GM12878 (cell line): ENCODE measurements at regions not wholly inside any gene's neighbourhood (a gene's known extent, or its start where the extent isn't known, plus 50 kb on each side); places are given as distances from the start of the nearest gene placed in this dataset.

ENCODE experiments used
- ATAC-seq: fragments of 200-7000 bp; cut with Tn5 transposase; 3 replicates; pipeline ENCODE4 v1.9.1; 2020; ENCODE audit warnings: mild to moderate bottlenecking, moderate library complexity
- BruUV-seq: library from RNA; stranded (reverse); fragments of 400-500 nt; replicated peaks from 2 replicates; lab custom pipeline; 2021; lab: Mats Ljungman, UMichigan
- CTCF ChIA-PET: fragments of 300-600 bp; sonication (Branson Sonifier 250); formaldehyde crosslinking; extraction: SDS; loops from one replicate; lab custom pipeline; 2021; ENCODE audit warnings: inconsistent platforms; lab: Yijun Ruan, JAX
- POLR2A ChIA-PET: fragments of 350-600 bp; formaldehyde crosslinking; extraction: SDS; loops from one replicate; lab custom pipeline; 2021; ENCODE audit warnings: inconsistent platforms; lab: Charles Lee
- RAD21 ChIA-PET: fragments of 300-600 bp; sonication (Branson Sonifier 250); formaldehyde crosslinking; loops from one replicate; lab custom pipeline; 2023; ENCODE audit warnings: antibody characterized with exemption; ENCODE audit not compliant: unreplicated experiment; lab: Charles Lee
- SMC1A ChIA-PET: fragments of 300-600 bp; sonication (Branson Sonifier 250); formaldehyde crosslinking; loops from one replicate; lab custom pipeline; 2023; ENCODE audit not compliant: unreplicated experiment, uncharacterized antibody; lab: Charles Lee
- DNase-seq: peaks from one replicate; pipeline ENCODE4 v3.0.0-alpha.2; 2011; ENCODE audit warnings: low read depth, low spot score
- FAIRE-seq: peaks from 3 replicates; lab custom pipeline; 2011; peaks lifted over from hg19 to GRCh38; lab: Jason Lieb, UNC
- H2AFZ ChIP-seq: 2 replicates; pipeline ENCODE4 v1.6.0; 2011; ENCODE audit warnings: low read depth, low read length, control low read depth; ENCODE audit not compliant: control insufficient read depth
- H3K27ac ChIP-seq: 2 replicates; pipeline ENCODE4 v1.5.1; 2011; ENCODE audit warnings: control low read depth; ENCODE audit not compliant: control insufficient read depth, insufficient read depth
- H3K27me3 ChIP-seq, 2 experiments: replicated peaks in 1 of 2; 2 replicates each; pipeline versions ENCODE4 v1.6.0 to v1.6.1; 2011; ENCODE audit warnings: low read length in 1 of 2; ENCODE audit not compliant: control insufficient read depth in 2 of 2, insufficient read depth in 2 of 2
- H3K36me3 ChIP-seq, 2 experiments: 2 replicates each; pipeline ENCODE4 v1.5.1; 2011; ENCODE audit warnings: low read length in 1 of 2; ENCODE audit not compliant: control insufficient read depth in 2 of 2, insufficient read depth in 2 of 2
- H3K4me1 ChIP-seq: 2 replicates; pipeline ENCODE4 v1.6.1; 2011; ENCODE audit warnings: mild to moderate bottlenecking, low read length, moderate library complexity, mixed read lengths; ENCODE audit not compliant: control insufficient read depth, insufficient read depth
- H3K4me2 ChIP-seq: 2 replicates; pipeline ENCODE4 v1.6.0; 2011; ENCODE audit warnings: control low read depth; ENCODE audit not compliant: control insufficient read depth, insufficient read depth
- H3K4me3 ChIP-seq: fragments of 200-600 bp; sonication (generic); 2 replicates; pipeline ENCODE4 v1.5.1; 2016
- H3K79me2 ChIP-seq: 2 replicates; pipeline ENCODE4 v1.6.0; 2011; ENCODE audit warnings: low read length; ENCODE audit not compliant: control insufficient read depth, insufficient read depth
- H3K9ac ChIP-seq: 2 replicates; pipeline ENCODE4 v1.8.0; 2011; ENCODE audit warnings: low read length, control low read depth, mixed read lengths; ENCODE audit not compliant: control insufficient read depth, insufficient read depth
- H3K9me3 ChIP-seq: replicated peaks from 3 replicates; pipeline ENCODE4 v1.5.1; 2011; ENCODE audit warnings: mild to moderate bottlenecking, low read length; ENCODE audit not compliant: control insufficient read depth, insufficient read depth
- H4K20me1 ChIP-seq: 2 replicates; pipeline ENCODE4 v1.6.0; 2011; ENCODE audit not compliant: control insufficient read depth, insufficient read depth
- BRCA1 ChIP-seq: IDR thresholded peaks from 2 replicates; pipeline ENCODE4 v1.6.1; 2011; ENCODE audit warnings: low read depth, low read length, improper control_type of control experiment
- CHD2 ChIP-seq: IDR thresholded peaks from 2 replicates; pipeline ENCODE4 v1.6.1; 2011; ENCODE audit warnings: low read depth, low read length, improper control_type of control experiment, borderline replicate concordance
- MTA2 ChIP-seq: fragments of 450-650 bp; IDR thresholded peaks from 2 replicates; pipeline ENCODE4 v1.6.1; 2016; ENCODE audit warnings: low read depth, mild to moderate bottlenecking, moderate library complexity
- MXI1 ChIP-seq: fragments of 150-350 bp; IDR thresholded peaks from 2 replicates; pipeline ENCODE4 v1.6.1; 2011; ENCODE audit warnings: low read depth, mild to moderate bottlenecking, inconsistent platforms, low read length, improper control_type of control experiment
- MYB ChIP-seq: fragments of 150-350 bp; IDR thresholded peaks from 2 replicates; pipeline ENCODE4 v1.6.1; 2014; ENCODE audit warnings: mild to moderate bottlenecking, low read depth, low read length, borderline replicate concordance
- NFIC ChIP-seq: IDR thresholded peaks from 2 replicates; pipeline ENCODE4 v1.6.1; 2012; ENCODE audit warnings: low read depth, mild to moderate bottlenecking, inconsistent platforms, low read length, moderate library complexity
- NR2C2 ChIP-seq: IDR thresholded peaks from 2 replicates; pipeline ENCODE4 v1.6.1; 2011; ENCODE audit warnings: borderline replicate concordance, low read depth; ENCODE audit not compliant: control insufficient read depth, insufficient read length
- RAD51 ChIP-seq: fragments of 450-650 bp; IDR thresholded peaks from 2 replicates; pipeline ENCODE4 v1.6.1; 2016; ENCODE audit warnings: moderate library complexity, mild to moderate bottlenecking, inconsistent platforms
- SREBF2 ChIP-seq: IDR thresholded peaks from 2 replicates; pipeline ENCODE4 v1.6.1; 2012; ENCODE audit warnings: mild to moderate bottlenecking, low read length
- ZNF384 ChIP-seq: IDR thresholded peaks from 2 replicates; pipeline ENCODE4 v1.6.1; 2012; ENCODE audit warnings: low read depth, mild to moderate bottlenecking, low read length, improper control_type of control experiment, borderline replicate concordance
- WGBS: methylation state at CpG from one replicate; pipeline ENCODE4 v1.1.6; 2016; ENCODE audit warnings: low lambda C conversion rate; ENCODE audit not compliant: insufficient replicate concordance, insufficient coverage; ENCODE audit errors: missing lambda C conversion rate; 5-methylcytosine and 5-hydroxymethylcytosine counted together
- in situ Hi-C: fragments of 300-500 bp; cut with MboI; formaldehyde crosslinking; loops from 9 replicates; pipeline ENCODE4 v1.14.3; 2018; ENCODE audit warnings: mixed read lengths
- intact Hi-C: fragments of 100-400 bp; cut with micrococcal nuclease; formaldehyde crosslinking; loops from one replicate; pipeline ENCODE4 v1.14.2; 2022; ENCODE audit not compliant: unreplicated experiment
- TF ChIP-seq, protein P1 (sequence below): fragments of 450-650 bp; IDR thresholded peaks from 2 replicates; pipeline ENCODE4 v1.6.1; 2016; ENCODE audit warnings: mild to moderate bottlenecking
- TF ChIP-seq, protein P2 (sequence below): fragments of 450-650 bp; IDR thresholded peaks from 2 replicates; pipeline ENCODE4 v1.6.1; 2017; ENCODE audit warnings: mild to moderate bottlenecking, moderate library complexity
- TF ChIP-seq, protein P3 (sequence below): fragments of 150-350 bp; IDR thresholded peaks from 2 replicates; pipeline ENCODE4 v1.6.1; 2016; ENCODE audit warnings: low read depth, low read length
- TF ChIP-seq, protein P4 (sequence below): IDR thresholded peaks from 2 replicates; pipeline ENCODE4 v1.6.1; 2012; ENCODE audit warnings: low read depth, low read length, improper control_type of control experiment
- TF ChIP-seq, protein P5 (sequence below): fragments of 450-650 bp; IDR thresholded peaks from 2 replicates; pipeline ENCODE4 v1.6.1; 2017; ENCODE audit warnings: borderline replicate concordance

DNA sequence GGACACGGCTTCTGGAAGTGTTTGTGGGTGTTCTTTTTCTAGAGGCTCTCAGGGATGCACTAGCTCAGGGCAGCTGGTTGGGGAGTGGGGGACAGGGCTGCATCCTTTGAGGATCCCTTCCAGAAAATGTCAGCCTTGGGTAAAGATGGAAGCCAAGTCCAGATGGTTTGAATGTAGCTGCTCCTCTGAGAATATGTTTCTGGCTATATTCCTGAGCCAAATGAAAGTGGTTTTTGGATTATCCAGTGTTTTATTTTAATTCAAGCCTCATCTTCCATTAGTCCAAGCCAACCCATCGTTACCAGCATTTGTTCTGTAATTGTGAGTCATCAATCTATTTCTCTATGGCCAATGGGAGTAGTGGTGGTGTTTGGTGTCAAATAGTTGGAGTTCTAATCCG is 70.4 kb downstream of the SPRY4 start:
- no peaks in the 10 kb centered on the region; a peak in 1 of 4 replicates for H3K27me3 ChIP-seq
- CTCF ChIA-PET = interaction anchor here (0.6 kb wide), 1 partner anchor 68 kb away, joined by 3 read pairs; no protein-coding TSS in a partner anchor
- POLR2A ChIA-PET = no interaction called here
- FAIRE-seq (no peak), DNase-seq (no peak), ATAC-seq (no peak)
- no peak overlapping the region for H2AFZ ChIP-seq
- intact Hi-C loops = no loop called here
- in situ Hi-C loops = no loop called here
- no TSS peak for BruUV-seq
- H3K4me3 ChIP-seq = no peak overlapping the region
- H4K20me1 ChIP-seq = no peaks in the 10 kb centered on the region
- H3K27ac ChIP-seq = no peak overlapping the region
- H3K9ac ChIP-seq = no peak overlapping the region
- 43% methylated on average over 3 of the region's 3 CpGs for WGBS
- H3K9me3 ChIP-seq = no peaks in the 10 kb centered on the region
- SMC1A ChIA-PET = no interaction called here
- H3K4me2 ChIP-seq = no peak overlapping the region
- H3K79me2 ChIP-seq = no peaks in the 10 kb centered on the region
- no peaks in the 10 kb centered on the region for H3K4me1 ChIP-seq
- RAD21 ChIA-PET = no interaction called here
- H3K36me3 ChIP-seq = no peaks in the 10 kb centered on the region
- TF ChIP-seq MTA2 (no peak), CHD2 (no peak), RAD51 (no peak), MXI1 (no peak), ZNF384 (no peak), MYB (no peak), SREBF2 (no peak), BRCA1 (no peak), NFIC (no peak), NR2C2 (no peak)
- TF ChIP-seq, protein P1, sequence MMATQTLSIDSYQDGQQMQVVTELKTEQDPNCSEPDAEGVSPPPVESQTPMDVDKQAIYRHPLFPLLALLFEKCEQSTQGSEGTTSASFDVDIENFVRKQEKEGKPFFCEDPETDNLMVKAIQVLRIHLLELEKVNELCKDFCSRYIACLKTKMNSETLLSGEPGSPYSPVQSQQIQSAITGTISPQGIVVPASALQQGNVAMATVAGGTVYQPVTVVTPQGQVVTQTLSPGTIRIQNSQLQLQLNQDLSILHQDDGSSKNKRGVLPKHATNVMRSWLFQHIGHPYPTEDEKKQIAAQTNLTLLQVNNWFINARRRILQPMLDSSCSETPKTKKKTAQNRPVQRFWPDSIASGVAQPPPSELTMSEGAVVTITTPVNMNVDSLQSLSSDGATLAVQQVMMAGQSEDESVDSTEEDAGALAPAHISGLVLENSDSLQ = no peak
- TF ChIP-seq, protein P2, sequence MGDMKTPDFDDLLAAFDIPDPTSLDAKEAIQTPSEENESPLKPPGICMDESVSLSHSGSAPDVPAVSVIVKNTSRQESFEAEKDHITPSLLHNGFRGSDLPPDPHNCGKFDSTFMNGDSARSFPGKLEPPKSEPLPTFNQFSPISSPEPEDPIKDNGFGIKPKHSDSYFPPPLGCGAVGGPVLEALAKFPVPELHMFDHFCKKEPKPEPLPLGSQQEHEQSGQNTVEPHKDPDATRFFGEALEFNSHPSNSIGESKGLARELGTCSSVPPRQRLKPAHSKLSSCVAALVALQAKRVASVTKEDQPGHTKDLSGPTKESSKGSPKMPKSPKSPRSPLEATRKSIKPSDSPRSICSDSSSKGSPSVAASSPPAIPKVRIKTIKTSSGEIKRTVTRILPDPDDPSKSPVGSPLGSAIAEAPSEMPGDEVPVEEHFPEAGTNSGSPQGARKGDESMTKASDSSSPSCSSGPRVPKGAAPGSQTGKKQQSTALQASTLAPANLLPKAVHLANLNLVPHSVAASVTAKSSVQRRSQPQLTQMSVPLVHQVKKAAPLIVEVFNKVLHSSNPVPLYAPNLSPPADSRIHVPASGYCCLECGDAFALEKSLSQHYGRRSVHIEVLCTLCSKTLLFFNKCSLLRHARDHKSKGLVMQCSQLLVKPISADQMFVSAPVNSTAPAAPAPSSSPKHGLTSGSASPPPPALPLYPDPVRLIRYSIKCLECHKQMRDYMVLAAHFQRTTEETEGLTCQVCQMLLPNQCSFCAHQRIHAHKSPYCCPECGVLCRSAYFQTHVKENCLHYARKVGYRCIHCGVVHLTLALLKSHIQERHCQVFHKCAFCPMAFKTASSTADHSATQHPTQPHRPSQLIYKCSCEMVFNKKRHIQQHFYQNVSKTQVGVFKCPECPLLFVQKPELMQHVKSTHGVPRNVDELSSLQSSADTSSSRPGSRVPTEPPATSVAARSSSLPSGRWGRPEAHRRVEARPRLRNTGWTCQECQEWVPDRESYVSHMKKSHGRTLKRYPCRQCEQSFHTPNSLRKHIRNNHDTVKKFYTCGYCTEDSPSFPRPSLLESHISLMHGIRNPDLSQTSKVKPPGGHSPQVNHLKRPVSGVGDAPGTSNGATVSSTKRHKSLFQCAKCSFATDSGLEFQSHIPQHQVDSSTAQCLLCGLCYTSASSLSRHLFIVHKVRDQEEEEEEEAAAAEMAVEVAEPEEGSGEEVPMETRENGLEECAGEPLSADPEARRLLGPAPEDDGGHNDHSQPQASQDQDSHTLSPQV = no peak
- TF ChIP-seq, protein P3, sequence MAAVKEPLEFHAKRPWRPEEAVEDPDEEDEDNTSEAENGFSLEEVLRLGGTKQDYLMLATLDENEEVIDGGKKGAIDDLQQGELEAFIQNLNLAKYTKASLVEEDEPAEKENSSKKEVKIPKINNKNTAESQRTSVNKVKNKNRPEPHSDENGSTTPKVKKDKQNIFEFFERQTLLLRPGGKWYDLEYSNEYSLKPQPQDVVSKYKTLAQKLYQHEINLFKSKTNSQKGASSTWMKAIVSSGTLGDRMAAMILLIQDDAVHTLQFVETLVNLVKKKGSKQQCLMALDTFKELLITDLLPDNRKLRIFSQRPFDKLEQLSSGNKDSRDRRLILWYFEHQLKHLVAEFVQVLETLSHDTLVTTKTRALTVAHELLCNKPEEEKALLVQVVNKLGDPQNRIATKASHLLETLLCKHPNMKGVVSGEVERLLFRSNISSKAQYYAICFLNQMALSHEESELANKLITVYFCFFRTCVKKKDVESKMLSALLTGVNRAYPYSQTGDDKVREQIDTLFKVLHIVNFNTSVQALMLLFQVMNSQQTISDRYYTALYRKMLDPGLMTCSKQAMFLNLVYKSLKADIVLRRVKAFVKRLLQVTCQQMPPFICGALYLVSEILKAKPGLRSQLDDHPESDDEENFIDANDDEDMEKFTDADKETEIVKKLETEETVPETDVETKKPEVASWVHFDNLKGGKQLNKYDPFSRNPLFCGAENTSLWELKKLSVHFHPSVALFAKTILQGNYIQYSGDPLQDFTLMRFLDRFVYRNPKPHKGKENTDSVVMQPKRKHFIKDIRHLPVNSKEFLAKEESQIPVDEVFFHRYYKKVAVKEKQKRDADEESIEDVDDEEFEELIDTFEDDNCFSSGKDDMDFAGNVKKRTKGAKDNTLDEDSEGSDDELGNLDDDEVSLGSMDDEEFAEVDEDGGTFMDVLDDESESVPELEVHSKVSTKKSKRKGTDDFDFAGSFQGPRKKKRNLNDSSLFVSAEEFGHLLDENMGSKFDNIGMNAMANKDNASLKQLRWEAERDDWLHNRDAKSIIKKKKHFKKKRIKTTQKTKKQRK = no peak
- TF ChIP-seq, protein P4, sequence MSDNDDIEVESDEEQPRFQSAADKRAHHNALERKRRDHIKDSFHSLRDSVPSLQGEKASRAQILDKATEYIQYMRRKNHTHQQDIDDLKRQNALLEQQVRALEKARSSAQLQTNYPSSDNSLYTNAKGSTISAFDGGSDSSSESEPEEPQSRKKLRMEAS = no peak
- TF ChIP-seq, protein P5, sequence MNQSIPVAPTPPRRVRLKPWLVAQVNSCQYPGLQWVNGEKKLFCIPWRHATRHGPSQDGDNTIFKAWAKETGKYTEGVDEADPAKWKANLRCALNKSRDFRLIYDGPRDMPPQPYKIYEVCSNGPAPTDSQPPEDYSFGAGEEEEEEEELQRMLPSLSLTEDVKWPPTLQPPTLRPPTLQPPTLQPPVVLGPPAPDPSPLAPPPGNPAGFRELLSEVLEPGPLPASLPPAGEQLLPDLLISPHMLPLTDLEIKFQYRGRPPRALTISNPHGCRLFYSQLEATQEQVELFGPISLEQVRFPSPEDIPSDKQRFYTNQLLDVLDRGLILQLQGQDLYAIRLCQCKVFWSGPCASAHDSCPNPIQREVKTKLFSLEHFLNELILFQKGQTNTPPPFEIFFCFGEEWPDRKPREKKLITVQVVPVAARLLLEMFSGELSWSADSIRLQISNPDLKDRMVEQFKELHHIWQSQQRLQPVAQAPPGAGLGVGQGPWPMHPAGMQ = no peak
